Brain microvascular endothelial cell (primary cell): ENCODE measurements at regions not wholly inside any gene's neighbourhood (a gene's known extent, or its start where the extent isn't known, plus 50 kb on each side); places are given as distances from the start of the nearest gene placed in this dataset.

Source experiments
- DNase-seq: peaks from one replicate; pipeline ENCODE4 v3.0.0-alpha.2; 2020
- H3K27ac ChIP-seq: fragments of 250-450 bp; sonication (Bioruptor Pico); 2 replicates; pipeline ENCODE4 v1.5.1; 2020; ENCODE audit warnings: mild to moderate bottlenecking, moderate library complexity
- H3K27me3 ChIP-seq: fragments of 250-450 bp; sonication (Bioruptor Pico); replicated peaks from 2 replicates; pipeline ENCODE4 v1.5.1; 2020; ENCODE audit warnings: mild to moderate bottlenecking
- H3K36me3 ChIP-seq: fragments of 250-450 bp; sonication (Bioruptor Pico); replicated peaks from 2 replicates; pipeline ENCODE4 v1.5.1; 2020; ENCODE audit warnings: mild to moderate bottlenecking
- H3K4me3 ChIP-seq: 2 replicates; pipeline ENCODE4 v1.5.1; 2011; ENCODE audit warnings: low read depth, mild to moderate bottlenecking, control low read depth, low read length, moderate library complexity
- CTCF ChIP-seq: IDR thresholded peaks from 2 replicates; pipeline ENCODE4 v1.5.1; 2011; ENCODE audit warnings: low read depth, mild to moderate bottlenecking, moderate library complexity, low read length, control low read depth, inconsistent platforms; ENCODE audit errors: missing control alignments
- in situ Hi-C: cut with HindIII; loops from 2 replicates; pipeline ENCODE4 v1.10.0; 2017; ENCODE audit warnings: low sequenced_read_pairs, low pct_ligation_motif_present

- Histone ChIP-seq H3K27me3 (no peaks in the 10 kb centered on the region), H3K4me3 (no peak overlapping the region), H3K36me3 (no peaks in the 10 kb centered on the region), H3K27ac (no peak overlapping the region)
- TF ChIP-seq CTCF: no peak
- in situ Hi-C loops: no loop called here
- no peak for DNase-seq
These were observed 85.7 kb downstream of the SUCLG1 start for GRCh38 chr2:84373391-84373790.

GRCh38 chr2:84362541-84362940 lies 96.5 kb downstream of the SUCLG1 start:
- Histone ChIP-seq H3K27ac (no peak overlapping the region), H3K36me3 (no peaks in the 10 kb centered on the region), H3K4me3 (no peak overlapping the region), H3K27me3 (no peaks in the 10 kb centered on the region)
- in situ Hi-C loops: no loop called here
- no peak for TF ChIP-seq CTCF
- DNase-seq: no peak

GRCh38 chr2:84338069-84338468 lies 121.0 kb downstream of the SUCLG1 start:
- TF ChIP-seq CTCF: no peak
- no peaks in the 10 kb centered on the region for H3K27me3 ChIP-seq
- no peak for DNase-seq
- H3K27ac ChIP-seq: no peak overlapping the region
- H3K4me3 ChIP-seq: no peak overlapping the region
- no peaks in the 10 kb centered on the region for H3K36me3 ChIP-seq
- in situ Hi-C loops: no loop called here

GRCh38 chr2:84327645-84328249 lies 131.3 kb downstream of the SUCLG1 start:
- H3K27ac ChIP-seq: no peak overlapping the region
- H3K36me3 ChIP-seq: no peaks in the 10 kb centered on the region
- in situ Hi-C loops: no loop called here
- no peak overlapping the region for H3K4me3 ChIP-seq
- no peak for DNase-seq
- TF ChIP-seq CTCF: no peak
- H3K27me3 ChIP-seq: no peaks in the 10 kb centered on the region

GRCh38 chr2:84326831-84327432 lies 132.1 kb downstream of the SUCLG1 start:
- no peaks in the 10 kb centered on the region for H3K36me3 ChIP-seq
- no peak for TF ChIP-seq CTCF
- H3K4me3 ChIP-seq: no peak overlapping the region
- H3K27me3 ChIP-seq: no peaks in the 10 kb centered on the region
- in situ Hi-C loops: no loop called here
- no peak overlapping the region for H3K27ac ChIP-seq
- DNase-seq: no peak

GRCh38 chr2:84323890-84324289 lies 135.2 kb downstream of the SUCLG1 start:
- no peak overlapping the region for H3K27ac ChIP-seq
- no peaks in the 10 kb centered on the region for H3K27me3 ChIP-seq
- no peak for DNase-seq
- no peak for TF ChIP-seq CTCF
- in situ Hi-C loops: no loop called here
- no peaks in the 10 kb centered on the region for H3K36me3 ChIP-seq
- no peak overlapping the region for H3K4me3 ChIP-seq
